ENCODE measurements at regions not wholly inside any gene's neighbourhood (a gene's known extent, or its start where the extent isn't known, plus 50 kb on each side); places are given as distances from the start of the nearest gene placed in this dataset.

- no peak for DNase-seq
Measured at GRCh38 chr13:40194224-40194806, 472.1 kb downstream of the FOXO1 start.

GRCh38 chr13:40197049-40197448 is 469.4 kb downstream of the FOXO1 start:
- no peak for DNase-seq

GRCh38 chr13:40197936-40198595 is 468.4 kb downstream of the FOXO1 start:
- DNase-seq = no peak

GRCh38 chr13:40200273-40200978 is 466.0 kb downstream of the FOXO1 start:
- DNase-seq = no peak

- DNase-seq = no peak
Measured at GRCh38 chr13:40204246-40204645, 462.2 kb downstream of the FOXO1 start.

GRCh38 chr13:40205771-40206240 is 460.6 kb downstream of the FOXO1 start:
- no peak for DNase-seq

- no peak for DNase-seq
Measured at GRCh38 chr13:40206241-40207000, 460.0 kb downstream of the FOXO1 start.

GRCh38 chr13:40207001-40207478 is 459.4 kb downstream of the FOXO1 start:
- no peak for DNase-seq

GRCh38 chr13:40208517-40208916 is 457.9 kb downstream of the FOXO1 start:
- no peak for DNase-seq

GRCh38 chr13:40210865-40211585 is 455.4 kb downstream of the FOXO1 start:
- DNase-seq = no peak

- no peak for DNase-seq
Measured at GRCh38 chr13:40211586-40211968, 454.9 kb downstream of the FOXO1 start.

- DNase-seq = no peak
Measured at GRCh38 chr13:40213779-40214178, 452.7 kb downstream of the FOXO1 start.

GRCh38 chr13:40215311-40215710 is 451.1 kb downstream of the FOXO1 start:
- no peak for DNase-seq

GRCh38 chr13:40215747-40216146 is 450.7 kb downstream of the FOXO1 start:
- no peak for DNase-seq

GRCh38 chr13:40217675-40218074 is 448.8 kb downstream of the FOXO1 start:
- DNase-seq = no peak

GRCh38 chr13:40220299-40220935 is 446.0 kb downstream of the FOXO1 start:
- DNase-seq = no peak

- no peak for DNase-seq
Measured at GRCh38 chr13:40221131-40221459, 445.3 kb downstream of the FOXO1 start.

- no peak for DNase-seq
Measured at GRCh38 chr13:40221460-40222201, 444.8 kb downstream of the FOXO1 start.

GRCh38 chr13:40223585-40223984 is 442.9 kb downstream of the FOXO1 start:
- DNase-seq = no peak

- DNase-seq = no peak
Measured at GRCh38 chr13:40228496-40228895, 437.9 kb downstream of the FOXO1 start.

- DNase-seq = no peak
Measured at GRCh38 chr13:40228990-40229389, 437.5 kb downstream of the FOXO1 start.
